HUES6 (cell line): ENCODE measurements at regions not wholly inside any gene's neighbourhood (a gene's known extent, or its start where the extent isn't known, plus 50 kb on each side); places are given as distances from the start of the nearest gene placed in this dataset.

ENCODE experiments used
- H3K27ac ChIP-seq: 2 replicates; pipeline ENCODE4 v1.7.0; 2013; ENCODE audit warnings: low read depth, mild to moderate bottlenecking, low read length, inconsistent platforms
- H3K27me3 ChIP-seq: 2 replicates; pipeline ENCODE4 v1.6.1; 2013; ENCODE audit warnings: low read length; ENCODE audit not compliant: control insufficient read depth, insufficient read depth
- H3K36me3 ChIP-seq: 2 replicates; pipeline ENCODE4 v1.6.1; 2013; ENCODE audit warnings: low read length; ENCODE audit not compliant: control insufficient read depth, insufficient read depth
- H3K4me1 ChIP-seq: 2 replicates; pipeline ENCODE4 v1.6.1; 2013; ENCODE audit warnings: low read length; ENCODE audit not compliant: control insufficient read depth, insufficient read depth
- H3K4me3 ChIP-seq: 2 replicates; pipeline ENCODE4 v1.5.1; 2013; ENCODE audit warnings: low read depth, low read length
- H3K9ac ChIP-seq: one replicate; pipeline ENCODE4 v1.6.1; 2013; ENCODE audit warnings: mild to moderate bottlenecking, low read length
- H3K9me3 ChIP-seq: 2 replicates; pipeline ENCODE4 v1.6.1; 2013; ENCODE audit warnings: low read depth, low read length; ENCODE audit not compliant: control insufficient read depth, insufficient read depth

DNA sequence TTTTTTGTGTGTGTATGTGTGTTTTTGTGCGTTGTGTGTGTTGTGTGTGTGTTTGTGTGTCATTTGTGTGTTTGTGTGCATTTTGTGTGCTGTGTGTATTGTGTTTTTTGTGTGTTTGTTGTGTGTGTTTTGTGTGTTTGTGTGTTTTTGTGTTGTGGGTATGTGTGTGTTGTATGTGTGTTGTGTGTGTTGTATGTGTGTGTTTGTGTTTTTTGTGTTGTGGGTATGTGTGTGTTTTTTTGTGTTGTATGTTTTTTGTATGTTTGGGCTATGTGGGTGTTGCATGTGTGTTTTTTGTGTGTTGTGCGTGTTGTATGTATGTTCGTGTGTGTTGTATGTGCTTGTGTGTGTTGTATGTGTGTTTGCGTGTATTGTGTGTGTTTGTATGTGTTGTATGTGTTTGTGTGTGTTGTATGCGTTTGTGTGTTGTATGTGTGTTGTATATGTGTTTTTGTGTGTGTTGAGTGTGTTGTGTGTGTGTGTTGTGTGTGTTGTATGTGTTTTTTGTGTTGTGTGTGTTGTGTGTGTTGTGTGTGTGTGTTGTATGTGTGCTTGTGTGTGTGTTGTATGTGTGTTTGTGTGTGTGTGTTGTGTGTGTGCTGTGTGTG lies 275.3 kb downstream of the HRH4 start:
- no peak overlapping the region for H3K4me3 ChIP-seq
- no peaks in the 10 kb centered on the region for H3K36me3 ChIP-seq
- H3K27ac ChIP-seq = no peak overlapping the region
- no peaks in the 10 kb centered on the region for H3K4me1 ChIP-seq
- H3K27me3 ChIP-seq = no peaks in the 10 kb centered on the region
- H3K9ac ChIP-seq = no peak overlapping the region
- no peaks in the 10 kb centered on the region for H3K9me3 ChIP-seq

DNA sequence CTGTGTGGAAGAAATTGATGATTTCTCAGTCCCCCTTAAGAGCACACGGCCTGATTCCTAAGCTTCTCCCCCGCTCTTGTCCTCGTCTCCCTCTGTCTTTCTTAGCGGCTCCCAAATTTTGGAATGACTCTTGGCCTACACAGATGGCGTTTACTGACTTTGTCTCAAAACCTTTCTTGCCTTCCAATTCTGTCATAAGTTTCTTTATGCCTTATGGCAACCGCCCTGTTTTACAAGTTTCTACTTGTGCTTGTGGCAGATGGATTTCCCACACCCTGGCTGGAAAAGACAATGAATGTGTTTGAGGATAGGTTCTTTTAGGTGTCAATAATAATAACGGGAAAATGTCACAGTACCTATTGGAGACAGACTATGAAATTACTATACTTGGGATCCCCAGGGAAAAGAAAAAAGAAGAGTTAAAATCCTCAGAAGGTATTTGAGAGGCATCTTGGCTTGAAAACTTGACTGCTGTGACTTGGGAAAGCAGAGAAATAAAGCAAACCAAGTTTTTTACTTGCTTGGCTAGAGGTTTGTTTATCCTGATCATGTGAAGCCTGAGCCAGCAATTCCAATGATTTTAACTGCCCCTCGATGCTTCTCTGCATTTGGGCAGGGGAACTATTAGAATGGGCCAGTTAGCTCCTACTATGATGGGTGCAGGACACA lies 276.4 kb downstream of the HRH4 start:
- Histone ChIP-seq H3K9ac (no peak overlapping the region), H3K36me3 (no peaks in the 10 kb centered on the region), H3K27ac (no peak overlapping the region), H3K27me3 (no peaks in the 10 kb centered on the region), H3K4me1 (no peaks in the 10 kb centered on the region), H3K9me3 (no peaks in the 10 kb centered on the region), H3K4me3 (no peak overlapping the region)

DNA sequence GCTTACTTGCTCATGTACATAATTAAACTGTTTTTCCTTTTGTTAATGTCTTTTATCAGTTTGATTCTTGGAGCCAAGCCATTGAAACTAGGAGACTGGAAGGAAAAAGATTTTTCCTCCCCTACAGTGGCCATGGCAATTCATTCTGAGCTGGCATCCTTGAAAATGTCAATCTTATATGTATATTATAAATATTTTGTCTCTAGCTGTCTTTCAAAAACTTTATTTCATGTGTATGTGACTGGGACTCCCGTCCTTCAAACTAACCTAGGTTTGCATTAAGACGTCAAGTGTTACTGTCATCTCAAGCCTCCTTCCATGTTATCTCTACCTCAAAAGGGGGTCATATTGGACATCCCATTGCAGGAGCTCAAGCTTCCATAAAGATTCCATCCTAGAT lies 280.4 kb downstream of the HRH4 start:
- Histone ChIP-seq H3K9me3 (no peaks in the 10 kb centered on the region), H3K4me3 (no peak overlapping the region), H3K4me1 (no peaks in the 10 kb centered on the region), H3K27me3 (no peaks in the 10 kb centered on the region), H3K9ac (no peak overlapping the region), H3K36me3 (no peaks in the 10 kb centered on the region), H3K27ac (no peak overlapping the region)

DNA sequence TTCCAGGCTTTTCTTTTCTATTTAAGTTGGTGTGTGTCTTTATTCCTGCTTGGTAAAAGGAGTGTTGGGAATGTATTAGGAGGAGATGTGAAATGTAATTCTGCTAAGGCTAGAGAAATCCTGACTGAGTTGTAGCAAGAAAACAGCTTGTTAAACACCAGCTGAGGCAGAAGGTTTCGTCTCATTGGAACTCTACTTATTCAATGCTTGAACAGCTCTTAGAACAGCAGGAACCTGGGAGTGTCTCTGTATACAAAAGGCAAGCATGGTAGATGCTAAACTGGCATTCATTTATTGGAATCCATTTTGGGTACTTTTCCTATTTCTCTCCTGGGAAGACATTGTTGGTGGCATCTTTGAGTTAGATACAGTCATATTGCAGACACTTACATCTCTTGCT lies 280.9 kb downstream of the HRH4 start:
- Histone ChIP-seq H3K27ac (no peak overlapping the region), H3K4me3 (no peak overlapping the region), H3K27me3 (no peaks in the 10 kb centered on the region), H3K9me3 (no peaks in the 10 kb centered on the region), H3K4me1 (no peaks in the 10 kb centered on the region), H3K9ac (no peak overlapping the region), H3K36me3 (no peaks in the 10 kb centered on the region)

DNA sequence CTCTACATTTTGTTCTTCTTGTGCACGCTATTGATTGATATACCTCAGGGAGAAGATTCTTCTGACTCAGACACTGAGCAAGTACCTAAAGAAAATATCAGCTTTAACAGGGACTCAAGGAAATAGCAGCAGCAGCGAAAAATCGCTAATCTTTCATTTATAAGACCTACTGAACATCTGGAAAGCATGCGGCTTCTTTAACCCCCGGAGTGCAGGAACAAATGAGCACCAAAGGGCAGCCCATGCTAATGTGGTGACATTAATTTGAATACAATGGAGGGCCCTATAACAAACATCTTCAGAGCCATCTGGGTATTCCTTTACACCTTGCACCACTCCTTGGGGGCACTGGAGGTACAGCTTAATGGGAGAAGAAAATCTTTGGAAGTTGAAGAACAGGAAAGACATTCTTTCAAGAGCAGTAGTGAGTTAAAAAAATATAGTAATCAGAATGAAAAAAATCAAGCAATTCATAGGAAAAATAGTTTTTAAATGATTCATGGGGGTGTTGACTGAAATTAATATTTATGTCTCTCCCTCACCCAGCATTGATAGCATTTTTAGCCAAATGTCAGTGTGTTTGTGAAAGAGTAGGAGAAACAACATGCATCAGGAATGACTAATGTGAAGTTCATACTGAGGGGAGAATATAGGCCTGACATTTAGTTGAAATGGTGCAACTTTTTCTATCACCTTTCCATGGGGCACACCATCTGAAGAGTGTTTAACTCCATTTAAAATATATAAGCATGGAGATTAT lies 281.7 kb downstream of the HRH4 start:
- Histone ChIP-seq H3K9me3 (no peaks in the 10 kb centered on the region), H3K9ac (no peak overlapping the region), H3K36me3 (no peaks in the 10 kb centered on the region), H3K4me3 (no peak overlapping the region), H3K27ac (no peak overlapping the region), H3K4me1 (no peaks in the 10 kb centered on the region), H3K27me3 (no peaks in the 10 kb centered on the region)

DNA sequence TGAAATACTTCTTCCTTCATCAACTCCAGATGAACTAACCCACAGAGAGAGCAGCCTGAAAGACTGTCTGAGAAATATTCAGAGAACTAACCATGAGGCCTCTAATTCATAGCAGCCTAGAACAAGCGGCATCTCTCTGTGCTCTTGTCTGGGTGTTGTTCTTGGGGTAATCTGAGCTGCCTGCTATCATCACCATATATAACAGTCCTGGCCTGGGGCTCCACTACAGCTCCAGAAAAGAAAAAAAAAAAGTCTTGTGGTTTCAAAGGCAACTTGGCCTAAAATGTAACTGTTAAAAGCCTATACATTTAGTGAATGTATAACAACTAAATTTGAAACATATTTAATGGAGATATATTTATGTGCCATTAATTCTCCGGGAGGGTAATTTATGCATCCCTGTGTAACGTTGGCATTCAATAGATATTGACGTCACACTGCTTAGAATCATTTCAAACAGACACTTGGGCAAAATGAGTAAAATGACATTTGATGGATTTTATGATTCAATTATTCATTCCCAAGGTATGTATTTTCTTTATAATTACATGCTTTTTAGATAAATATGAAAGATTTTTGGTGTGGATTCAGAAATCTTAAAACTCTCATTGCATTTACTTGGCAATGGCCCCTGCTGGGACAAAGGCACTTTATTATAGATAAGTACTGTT lies 294.3 kb downstream of the HRH4 start:
- Histone ChIP-seq H3K27ac (no peak overlapping the region), H3K9ac (no peak overlapping the region), H3K4me3 (no peak overlapping the region), H3K4me1 (peaks cover 4% of the 10 kb centered on the region), H3K27me3 (no peaks in the 10 kb centered on the region), H3K9me3 (no peaks in the 10 kb centered on the region), H3K36me3 (no peaks in the 10 kb centered on the region)

DNA sequence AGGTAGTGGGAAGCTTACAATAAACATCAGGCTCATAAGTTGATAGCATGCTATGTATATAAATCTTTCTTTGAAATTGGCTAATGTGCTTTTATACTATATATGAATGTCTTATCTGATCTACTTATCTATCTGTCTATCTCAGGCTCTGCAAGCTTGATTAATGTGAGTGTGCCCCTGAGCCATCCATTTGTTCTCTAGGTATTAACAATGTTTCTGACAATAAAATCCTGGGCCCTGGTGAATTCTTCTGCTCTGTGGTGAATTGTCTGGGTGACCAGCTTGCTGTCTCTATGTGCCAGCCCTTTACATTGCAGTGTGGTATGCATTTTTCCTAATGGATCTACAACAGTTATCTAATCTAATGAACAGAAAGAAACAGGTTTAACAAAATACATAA lies 295.9 kb downstream of the HRH4 start:
- H3K27me3 ChIP-seq = no peaks in the 10 kb centered on the region
- no peak overlapping the region for H3K27ac ChIP-seq
- no peaks in the 10 kb centered on the region for H3K36me3 ChIP-seq
- no peak overlapping the region for H3K4me3 ChIP-seq
- peaks cover 4% of the 10 kb centered on the region for H3K4me1 ChIP-seq
- H3K9ac ChIP-seq = no peak overlapping the region
- H3K9me3 ChIP-seq = no peaks in the 10 kb centered on the region

DNA sequence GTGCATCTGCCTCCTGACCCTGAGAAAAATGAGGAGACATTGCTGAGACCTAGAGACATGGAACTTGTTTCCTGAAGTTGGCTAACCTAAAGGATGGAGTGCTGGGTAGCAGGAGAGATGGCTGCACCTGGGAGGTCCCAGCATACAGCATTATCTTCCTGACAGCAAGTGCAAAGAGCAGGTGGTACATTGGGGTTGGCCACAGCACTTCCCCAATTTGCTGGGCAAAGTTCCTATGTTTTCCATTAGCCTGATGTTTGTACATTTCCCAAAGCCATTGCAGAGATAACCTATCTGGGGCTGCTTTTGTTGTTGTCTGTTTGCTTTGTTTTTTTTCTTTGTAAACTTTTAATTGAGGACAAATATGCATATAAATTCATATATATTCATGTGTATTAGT lies 296.7 kb downstream of the HRH4 start:
- H3K36me3 ChIP-seq = no peaks in the 10 kb centered on the region
- no peaks in the 10 kb centered on the region for H3K27me3 ChIP-seq
- H3K27ac ChIP-seq = no peak overlapping the region

DNA sequence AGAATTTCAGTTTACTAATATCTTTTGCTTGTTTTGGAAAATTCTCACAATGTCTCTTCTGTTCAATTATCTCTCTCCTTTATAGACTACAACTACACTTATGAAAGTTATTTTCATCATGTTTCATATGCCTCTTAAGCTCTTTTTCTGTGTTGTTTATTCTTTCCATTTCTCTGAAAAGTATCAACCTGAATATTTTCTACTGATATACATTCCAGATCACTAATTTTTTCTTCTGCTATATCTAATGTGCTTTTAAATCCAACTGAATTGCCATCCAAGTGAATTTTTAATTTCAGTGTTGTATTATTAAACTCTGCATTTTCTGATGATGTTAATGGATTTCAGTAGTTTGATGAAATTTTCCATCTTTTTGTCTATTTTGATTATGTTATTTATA lies 301.3 kb downstream of the HRH4 start:
- Histone ChIP-seq H3K27ac (no peak overlapping the region), H3K4me1 (no peaks in the 10 kb centered on the region), H3K9me3 (no peaks in the 10 kb centered on the region; the same call in 1 of the 2 replicates), H3K36me3 (no peaks in the 10 kb centered on the region), H3K4me3 (no peak overlapping the region), H3K9ac (no peak overlapping the region), H3K27me3 (no peaks in the 10 kb centered on the region)

More for the DNA sequence above, 296.7 kb downstream of the HRH4 start:
- H3K4me3 ChIP-seq = no peak overlapping the region
- peaks cover 4% of the 10 kb centered on the region for H3K4me1 ChIP-seq
- H3K9ac ChIP-seq = no peak overlapping the region
- no peaks in the 10 kb centered on the region; the same call in 1 of the 2 replicates for H3K9me3 ChIP-seq

DNA sequence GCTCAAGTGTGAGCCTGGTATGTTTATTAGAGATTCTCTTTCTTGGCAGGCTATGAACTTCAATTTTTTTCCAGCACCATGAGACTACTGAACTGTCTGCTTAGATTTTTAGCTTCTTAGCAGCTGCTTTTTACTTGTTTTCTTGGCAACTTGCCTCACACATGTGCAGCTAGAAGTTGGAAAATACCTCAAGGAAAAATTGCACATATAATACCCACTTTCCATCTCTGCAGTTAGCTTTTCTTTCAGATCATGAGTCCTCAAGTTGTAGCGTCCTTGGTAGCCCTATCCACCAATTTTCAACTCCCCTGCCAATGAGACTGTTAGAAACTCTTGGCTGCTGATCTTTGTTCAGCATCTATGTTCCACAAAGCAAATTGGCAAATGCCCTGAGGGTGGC lies 302.1 kb downstream of the HRH4 start:
- H3K27ac ChIP-seq = no peak overlapping the region
- H3K4me1 ChIP-seq = no peaks in the 10 kb centered on the region
- no peaks in the 10 kb centered on the region; the same call in 1 of the 2 replicates for H3K9me3 ChIP-seq
- H3K36me3 ChIP-seq = no peaks in the 10 kb centered on the region
- H3K4me3 ChIP-seq = no peak overlapping the region
- H3K27me3 ChIP-seq = no peaks in the 10 kb centered on the region
- H3K9ac ChIP-seq = no peak overlapping the region
